ENCODE measurements at regions not wholly inside any gene's neighbourhood (a gene's known extent, or its start where the extent isn't known, plus 50 kb on each side); places are given as distances from the start of the nearest gene placed in this dataset.

DNA sequence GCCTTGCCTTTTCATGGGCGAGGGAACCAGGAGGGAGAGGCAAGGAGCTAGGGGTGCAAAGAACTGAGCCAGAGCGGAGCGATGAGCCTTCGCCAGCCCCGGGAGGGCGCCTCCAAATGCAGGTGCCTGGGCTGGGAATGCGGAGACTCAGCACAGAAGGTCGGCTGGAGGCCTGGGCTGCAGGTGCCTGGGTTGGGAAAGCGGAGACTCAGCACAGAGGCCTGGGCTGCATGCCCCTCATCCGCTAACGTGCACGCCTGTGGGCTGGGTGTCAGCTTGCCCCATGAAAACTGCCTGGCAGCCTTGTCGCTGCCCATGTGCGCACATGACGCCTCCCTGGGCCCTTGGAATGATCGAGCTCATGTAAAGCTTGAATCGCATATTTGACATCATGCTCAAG lies 51.8 kb downstream of the POM121L12 start:
- TF ChIP-seq GATA3 (IDR thresholded peaks at IDR 0.05; ENCODE audit: low read depth, low read length) (no peak), GATA2 (IDR thresholded peaks at IDR 0.05; ENCODE audit: low read depth, low read length) (no peak)

DNA sequence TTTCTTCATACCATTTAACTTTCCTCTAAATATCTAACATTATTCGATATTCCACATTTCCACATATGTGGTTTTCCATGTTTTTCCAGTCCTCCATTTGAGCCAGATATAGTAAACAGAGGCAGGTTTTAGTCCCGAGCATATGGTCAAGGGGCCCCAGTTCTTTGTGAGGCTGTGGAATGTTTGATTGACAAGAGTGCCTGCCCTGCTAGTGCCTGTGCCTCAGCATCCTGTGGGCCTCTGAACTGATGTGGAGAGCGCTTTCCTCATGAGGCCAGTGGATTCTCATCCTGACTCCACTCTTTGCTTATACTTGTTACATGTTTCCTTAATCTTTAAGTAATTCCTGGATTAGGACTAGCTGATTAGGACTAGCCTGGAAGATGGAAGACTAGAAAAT lies 58.8 kb downstream of the POM121L12 start:
- no peak for TF ChIP-seq GATA3 (IDR thresholded peaks at IDR 0.05; ENCODE audit: low read depth, low read length)
- TF ChIP-seq GATA2 (IDR thresholded peaks at IDR 0.05; ENCODE audit: low read depth, low read length), result no peak

DNA sequence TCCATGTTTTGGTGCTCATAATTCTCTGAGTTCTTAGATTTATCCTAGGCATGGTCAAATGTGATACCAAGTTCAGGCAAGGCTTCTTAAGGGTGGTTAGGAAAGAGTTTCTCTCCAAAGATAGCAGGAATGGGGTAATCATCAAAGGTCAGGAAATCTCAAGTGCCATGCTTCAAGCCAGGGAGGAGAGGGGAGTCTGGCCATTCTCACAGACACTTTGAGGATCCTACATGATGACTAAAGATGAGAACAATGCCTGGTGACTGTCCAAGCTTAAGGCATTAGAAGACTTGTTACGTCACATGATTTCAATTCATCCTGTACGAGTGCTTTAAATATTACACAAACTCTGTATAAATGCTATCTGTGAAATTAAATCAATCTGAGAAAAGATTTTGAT lies 59.4 kb downstream of the POM121L12 start:
- no peak for TF ChIP-seq GATA2 (IDR thresholded peaks at IDR 0.05; ENCODE audit: low read depth, low read length)
- no peak for TF ChIP-seq GATA3 (IDR thresholded peaks at IDR 0.05; ENCODE audit: low read depth, low read length)

DNA sequence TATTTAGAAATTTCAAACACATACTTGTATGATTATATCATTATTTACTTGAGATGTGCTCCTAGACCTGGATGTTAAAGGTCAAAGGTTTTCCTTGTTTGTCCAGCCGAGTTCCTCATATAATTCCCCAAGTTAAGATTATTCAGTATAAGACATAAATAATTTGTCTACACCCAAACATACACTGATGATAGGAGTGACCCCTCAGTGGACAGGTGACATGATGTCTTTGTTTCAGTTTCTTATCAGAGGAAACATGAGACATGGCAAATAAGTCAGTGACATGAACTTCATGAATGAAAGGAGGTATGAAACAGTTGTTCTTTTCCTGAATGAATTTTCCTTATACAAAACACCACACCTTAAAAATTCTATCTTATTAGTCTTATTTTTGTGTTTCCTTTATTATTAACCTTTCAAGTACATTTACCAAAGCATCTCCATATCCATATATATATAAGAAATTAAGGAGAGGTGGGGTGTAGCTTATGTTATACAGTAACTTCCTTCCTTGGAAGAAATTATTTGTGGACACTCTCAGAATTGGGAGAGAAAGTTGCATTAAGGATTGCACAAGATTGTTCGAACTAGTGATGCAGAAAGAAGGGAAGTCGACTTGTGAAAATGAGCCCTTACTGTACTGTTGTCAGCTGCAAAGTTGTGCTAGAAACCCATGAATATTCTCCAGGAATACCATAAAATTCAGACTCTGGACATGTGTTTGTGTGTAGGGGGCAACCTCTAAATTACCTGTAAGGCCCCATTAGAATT lies 60.5 kb downstream of the POM121L12 start:
- TF ChIP-seq GATA2 (IDR thresholded peaks at IDR 0.05; ENCODE audit: low read depth, low read length) (no peak), GATA3 (IDR thresholded peaks at IDR 0.05; ENCODE audit: low read depth, low read length) (no peak)

DNA sequence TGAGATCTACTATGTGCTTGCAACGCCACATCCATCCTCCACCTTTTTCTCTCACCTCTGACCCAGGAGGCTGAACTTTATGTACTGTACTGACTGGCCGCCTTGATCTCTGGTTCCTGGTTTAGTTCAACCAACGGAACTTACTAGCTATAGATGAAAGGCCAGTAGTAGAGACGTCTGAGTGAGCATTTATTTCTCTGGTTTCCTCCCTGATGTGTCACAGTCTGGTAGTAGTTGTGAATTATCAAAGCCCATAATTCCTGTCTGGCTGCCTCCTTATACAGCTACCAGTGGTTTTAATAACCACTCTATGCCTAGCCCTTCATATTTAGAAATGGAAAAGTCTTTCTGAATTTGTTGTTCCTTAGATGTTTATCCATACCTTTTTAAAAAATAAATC lies 64.7 kb downstream of the POM121L12 start:
- TF ChIP-seq GATA2 (IDR thresholded peaks at IDR 0.05; ENCODE audit: low read depth, low read length), result no peak

- no peak for TF ChIP-seq GATA2 (IDR thresholded peaks at IDR 0.05; ENCODE audit: low read depth, low read length)
- TF ChIP-seq GATA3 (IDR thresholded peaks at IDR 0.05; ENCODE audit: low read depth, low read length), result no peak
Observed at GRCh38 chr7:53101026-53101425, 65.6 kb downstream of the POM121L12 start.

- TF ChIP-seq GATA2 (IDR thresholded peaks at IDR 0.05; ENCODE audit: low read depth, low read length), result no peak
- TF ChIP-seq GATA3 (IDR thresholded peaks at IDR 0.05; ENCODE audit: low read depth, low read length), result no peak
Observed at GRCh38 chr7:53110425-53110824, 75.0 kb downstream of the POM121L12 start.

- TF ChIP-seq GATA2 (IDR thresholded peaks at IDR 0.05; ENCODE audit: low read depth, low read length) (no peak), GATA3 (IDR thresholded peaks at IDR 0.05; ENCODE audit: low read depth, low read length) (no peak)
Observed at GRCh38 chr7:53111031-53111430, 75.6 kb downstream of the POM121L12 start.

- TF ChIP-seq GATA2 (IDR thresholded peaks at IDR 0.05; ENCODE audit: low read depth, low read length), result no peak
- no peak for TF ChIP-seq GATA3 (IDR thresholded peaks at IDR 0.05; ENCODE audit: low read depth, low read length)
Observed at GRCh38 chr7:53113424-53113823, 78.0 kb downstream of the POM121L12 start.

DNA sequence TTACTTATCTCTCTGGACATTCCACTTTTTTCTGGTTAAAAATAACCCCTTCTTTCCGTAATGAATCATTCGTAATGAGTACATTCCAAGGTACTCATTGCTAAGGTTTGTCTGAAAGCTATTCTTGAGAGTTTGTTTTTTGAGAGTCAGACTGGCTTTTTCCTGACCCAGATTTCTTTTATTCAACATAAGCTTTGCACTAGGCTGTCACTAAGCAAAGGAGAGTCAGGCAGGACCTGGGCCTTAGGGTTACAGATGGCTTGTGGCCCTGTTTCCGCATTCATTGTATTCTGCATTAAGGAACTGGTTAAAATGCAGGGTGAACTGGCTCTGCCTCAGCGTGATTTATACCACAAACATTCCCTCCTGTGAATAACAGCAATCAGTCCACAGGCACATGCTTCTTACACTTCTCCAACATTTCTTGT lies 84.1 kb downstream of the POM121L12 start:
- TF ChIP-seq GATA3 (IDR thresholded peaks at IDR 0.05; ENCODE audit: low read depth, low read length), result no peak
- no peak for TF ChIP-seq GATA2 (IDR thresholded peaks at IDR 0.05; ENCODE audit: low read depth, low read length)

- TF ChIP-seq GATA2 (IDR thresholded peaks at IDR 0.05; ENCODE audit: low read depth, low read length) (no peak), GATA3 (IDR thresholded peaks at IDR 0.05; ENCODE audit: low read depth, low read length) (no peak)
Observed at GRCh38 chr7:53121374-53121773, 85.9 kb downstream of the POM121L12 start.

DNA sequence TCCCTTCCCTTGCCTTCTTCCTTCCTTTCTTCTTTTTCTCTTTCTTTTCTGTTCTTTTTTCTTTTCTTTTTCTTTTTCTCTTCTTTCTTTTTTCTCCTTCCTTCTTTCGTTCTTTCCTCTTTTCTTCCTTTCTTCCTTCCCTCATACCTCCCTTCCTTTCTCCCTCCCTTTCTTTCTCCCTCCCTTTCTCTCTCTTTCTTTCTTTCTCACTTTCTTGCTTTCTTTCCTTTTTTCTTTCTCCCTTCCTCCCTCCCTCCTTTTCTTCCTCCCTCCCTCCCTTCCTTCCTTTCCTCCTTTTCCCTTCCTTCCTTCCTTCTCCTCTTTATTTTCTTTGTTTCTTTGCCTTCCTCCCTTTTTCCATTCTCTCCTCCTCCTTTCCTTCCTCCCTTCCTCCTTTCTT lies 96.3 kb downstream of the POM121L12 start:
- TF ChIP-seq GATA2 (IDR thresholded peaks at IDR 0.05; ENCODE audit: low read depth, low read length) (no peak), GATA3 (IDR thresholded peaks at IDR 0.05; ENCODE audit: low read depth, low read length) (no peak)

GRCh38 chr7:53151496-53151895 lies 116.1 kb downstream of the POM121L12 start:
- no peak for TF ChIP-seq GATA3 (IDR thresholded peaks at IDR 0.05; ENCODE audit: low read depth, low read length)
- no peak for TF ChIP-seq GATA2 (IDR thresholded peaks at IDR 0.05; ENCODE audit: low read depth, low read length)

GRCh38 chr7:53191191-53191695 lies 155.8 kb downstream of the POM121L12 start:
- TF ChIP-seq GATA3 (IDR thresholded peaks at IDR 0.05; ENCODE audit: low read depth, low read length) (no peak), GATA2 (IDR thresholded peaks at IDR 0.05; ENCODE audit: low read depth, low read length) (no peak)

DNA sequence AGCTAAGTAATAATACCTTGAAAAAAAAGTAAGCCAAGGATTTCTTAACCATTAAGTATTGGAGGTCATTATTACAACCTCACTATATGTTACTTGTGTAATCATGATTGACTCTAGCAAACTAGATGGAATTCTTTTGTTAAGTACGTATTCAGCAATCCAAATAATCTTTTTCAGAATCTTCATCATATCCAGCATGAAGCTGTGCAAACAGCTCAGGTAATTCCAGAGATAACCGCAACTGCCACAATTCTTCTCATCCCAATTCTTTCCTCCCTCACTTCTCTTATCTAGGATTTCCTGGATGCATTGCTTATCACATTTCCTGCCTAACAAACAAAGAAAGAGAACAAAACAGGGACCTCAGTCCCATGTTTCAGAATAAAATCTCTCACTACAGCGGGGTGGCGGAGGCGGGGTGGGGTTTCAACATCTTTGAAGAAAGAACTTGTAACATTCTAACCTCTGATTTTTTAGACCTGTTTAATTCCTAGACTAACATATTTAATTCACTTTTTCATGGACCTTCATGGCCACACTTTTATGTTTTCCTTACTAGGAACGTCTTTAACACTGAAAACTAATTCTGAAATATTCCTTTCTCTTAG lies 156.5 kb downstream of the POM121L12 start:
- TF ChIP-seq GATA2 (IDR thresholded peaks at IDR 0.05; ENCODE audit: low read depth, low read length) (no peak), GATA3 (IDR thresholded peaks at IDR 0.05; ENCODE audit: low read depth, low read length) (no peak)

Measured in SH-SY5Y (cell line).